NB4 (cell line): ENCODE measurements at regions not wholly inside any gene's neighbourhood (a gene's known extent, or its start where the extent isn't known, plus 50 kb on each side); places are given as distances from the start of the nearest gene placed in this dataset.

ENCODE experiments used
- DNase-seq: peaks from one replicate; pipeline ENCODE4 v3.0.0; 2010; ENCODE audit warnings: low read depth
- H3K4me3 ChIP-seq: one replicate; pipeline ENCODE4 v1.5.1; 2011; ENCODE audit warnings: mild to moderate bottlenecking, low read depth, low read length, moderate library complexity
- CTCF ChIP-seq: IDR thresholded peaks from one replicate; pipeline ENCODE4 v1.5.1; 2012; ENCODE audit warnings: low read depth, low read length
- MAX ChIP-seq: IDR thresholded peaks from 2 replicates; pipeline ENCODE4 v1.6.1; 2011; ENCODE audit warnings: low read depth, low read length
- MYC ChIP-seq: IDR thresholded peaks from 2 replicates; pipeline ENCODE4 v1.6.1; 2011; ENCODE audit warnings: low read depth, low read length
- POLR2A ChIP-seq: IDR thresholded peaks from 2 replicates; pipeline ENCODE4 v1.6.1; 2011; ENCODE audit warnings: mild to moderate bottlenecking; ENCODE audit not compliant: insufficient read length; ENCODE audit errors: extremely low read depth

DNA sequence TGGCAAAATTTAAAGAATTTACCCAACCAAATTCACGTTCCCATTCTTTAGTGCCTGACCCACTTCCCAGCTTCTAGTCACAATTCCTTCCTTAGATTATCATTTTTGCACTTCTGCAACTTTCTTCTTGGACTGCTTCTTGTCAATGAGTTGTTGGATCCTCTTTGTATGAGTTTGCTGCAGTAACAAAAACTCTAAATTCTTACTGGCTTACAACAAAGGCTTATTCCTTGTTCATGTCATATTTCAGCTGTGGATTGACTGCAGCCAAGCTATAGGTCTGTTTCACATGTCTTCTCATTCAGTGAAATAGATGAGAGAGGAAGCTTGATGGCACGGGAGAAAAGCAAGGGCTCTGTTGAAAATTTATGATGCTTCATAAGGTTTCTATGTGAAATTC, 50.4 kb upstream of the TGFBR2 start:
- no peak for TF ChIP-seq MAX
- TF ChIP-seq POLR2A: no peak
- TF ChIP-seq MYC: no peak
- no peak for TF ChIP-seq CTCF
- no peak for DNase-seq
- H3K4me3 ChIP-seq: no peak overlapping the region
